ENCODE measurements at regions not wholly inside any gene's neighbourhood (a gene's known extent, or its start where the extent isn't known, plus 50 kb on each side); places are given as distances from the start of the nearest gene placed in this dataset.

DNA sequence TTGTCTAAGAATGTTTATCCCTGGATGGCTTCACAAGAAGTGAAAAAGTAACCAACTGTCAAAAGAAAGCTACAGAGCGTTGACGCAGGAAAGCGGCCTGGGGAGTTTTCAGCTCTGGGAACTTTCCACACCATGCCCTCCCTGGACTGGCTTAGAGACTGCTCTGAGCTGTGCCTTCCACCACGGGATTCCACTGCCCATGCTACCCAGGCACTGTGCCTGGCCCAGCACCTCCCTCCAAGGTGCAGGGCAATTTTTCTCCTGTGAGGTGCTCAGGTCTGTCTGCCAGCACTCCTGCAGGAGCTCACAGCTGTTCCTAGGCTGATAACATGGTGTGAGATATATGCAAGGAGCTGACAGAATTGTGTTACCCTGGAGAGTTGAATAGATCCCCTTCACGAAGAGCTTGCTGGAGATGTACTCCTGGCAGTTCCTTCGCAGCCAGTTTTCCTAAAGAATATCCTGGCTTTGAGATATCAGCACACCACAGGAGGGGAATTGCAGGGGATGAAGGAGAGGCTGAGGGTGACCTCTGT is 258.3 kb upstream of the B3GAT1 start:
- TF ChIP-seq, protein P1, sequence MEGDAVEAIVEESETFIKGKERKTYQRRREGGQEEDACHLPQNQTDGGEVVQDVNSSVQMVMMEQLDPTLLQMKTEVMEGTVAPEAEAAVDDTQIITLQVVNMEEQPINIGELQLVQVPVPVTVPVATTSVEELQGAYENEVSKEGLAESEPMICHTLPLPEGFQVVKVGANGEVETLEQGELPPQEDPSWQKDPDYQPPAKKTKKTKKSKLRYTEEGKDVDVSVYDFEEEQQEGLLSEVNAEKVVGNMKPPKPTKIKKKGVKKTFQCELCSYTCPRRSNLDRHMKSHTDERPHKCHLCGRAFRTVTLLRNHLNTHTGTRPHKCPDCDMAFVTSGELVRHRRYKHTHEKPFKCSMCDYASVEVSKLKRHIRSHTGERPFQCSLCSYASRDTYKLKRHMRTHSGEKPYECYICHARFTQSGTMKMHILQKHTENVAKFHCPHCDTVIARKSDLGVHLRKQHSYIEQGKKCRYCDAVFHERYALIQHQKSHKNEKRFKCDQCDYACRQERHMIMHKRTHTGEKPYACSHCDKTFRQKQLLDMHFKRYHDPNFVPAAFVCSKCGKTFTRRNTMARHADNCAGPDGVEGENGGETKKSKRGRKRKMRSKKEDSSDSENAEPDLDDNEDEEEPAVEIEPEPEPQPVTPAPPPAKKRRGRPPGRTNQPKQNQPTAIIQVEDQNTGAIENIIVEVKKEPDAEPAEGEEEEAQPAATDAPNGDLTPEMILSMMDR (IDR thresholded peaks at IDR 0.05; ENCODE audit: low read depth, low read length) = no peak
- no peak overlapping the region for H3K4me3 ChIP-seq (ENCODE audit: low read depth, low read length)

DNA sequence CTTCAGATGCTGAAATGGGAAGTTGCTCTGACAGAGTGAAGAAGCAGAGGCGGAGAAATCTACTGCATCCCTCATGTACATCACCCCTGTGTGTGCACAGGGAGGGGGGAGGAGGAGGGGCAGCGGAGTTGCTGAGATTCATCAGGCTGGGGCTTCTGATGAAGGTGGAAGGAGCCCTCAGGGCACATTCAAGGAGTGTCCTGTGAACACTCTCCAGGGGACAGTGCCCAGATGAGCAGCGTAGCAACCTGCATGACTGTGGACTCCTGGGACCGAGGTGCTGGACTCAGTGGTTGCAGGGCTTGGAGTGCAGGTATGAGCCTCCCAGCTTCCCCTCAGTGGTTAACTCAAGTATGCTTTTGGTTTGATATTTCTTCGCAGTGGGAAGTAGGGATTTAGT is 257.8 kb upstream of the B3GAT1 start:
- no peak overlapping the region for H3K4me3 ChIP-seq (ENCODE audit: low read depth, low read length)
- TF ChIP-seq, protein P1 (IDR thresholded peaks at IDR 0.05; ENCODE audit: low read depth, low read length) = no peak

DNA sequence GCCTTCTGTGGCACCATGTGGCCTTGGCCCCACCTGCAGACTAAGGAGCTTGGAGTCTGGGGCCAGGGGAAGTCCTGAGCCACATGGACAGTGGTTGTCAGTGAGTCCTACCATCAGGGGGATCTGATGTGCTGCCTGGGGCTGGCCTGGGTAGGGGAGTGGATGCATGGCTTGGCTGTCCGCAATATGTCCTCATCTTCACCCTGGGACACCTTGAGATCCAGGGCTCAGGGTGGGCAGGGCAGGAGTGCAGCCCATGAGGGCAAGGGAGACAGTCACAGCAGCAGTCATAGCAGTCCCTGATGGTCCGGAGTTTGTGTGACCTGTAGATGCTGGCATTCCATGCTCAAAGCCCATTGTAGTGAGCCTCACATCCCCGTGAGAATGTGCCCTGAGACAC is 256.8 kb upstream of the B3GAT1 start:
- TF ChIP-seq, protein P1 (IDR thresholded peaks at IDR 0.05; ENCODE audit: low read depth, low read length) = no peak
- H3K4me3 ChIP-seq (ENCODE audit: low read depth, low read length) = no peak overlapping the region

DNA sequence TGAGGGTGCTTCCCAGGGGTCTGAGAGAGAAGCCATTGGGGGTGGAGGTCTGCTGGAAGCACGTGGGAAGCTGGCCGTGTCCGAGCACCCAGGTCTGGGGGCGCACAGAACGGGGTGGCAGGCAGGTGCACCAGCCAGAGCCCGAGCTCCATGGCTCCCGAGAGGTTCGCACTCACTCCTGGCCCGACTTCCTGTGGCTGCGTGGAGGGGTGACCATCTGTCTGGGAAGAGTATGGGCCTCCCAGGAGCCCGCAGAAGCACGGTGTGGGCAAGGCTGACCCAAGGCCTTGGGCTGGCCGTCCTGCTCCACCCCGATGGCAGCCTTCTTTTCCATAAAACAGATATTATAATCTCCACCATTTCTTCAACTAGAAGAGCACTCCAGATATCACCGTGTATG is 256.0 kb upstream of the B3GAT1 start:
- no peak overlapping the region for H3K4me3 ChIP-seq (ENCODE audit: low read depth, low read length)
- TF ChIP-seq, protein P1 (IDR thresholded peaks at IDR 0.05; ENCODE audit: low read depth, low read length) = no peak

DNA sequence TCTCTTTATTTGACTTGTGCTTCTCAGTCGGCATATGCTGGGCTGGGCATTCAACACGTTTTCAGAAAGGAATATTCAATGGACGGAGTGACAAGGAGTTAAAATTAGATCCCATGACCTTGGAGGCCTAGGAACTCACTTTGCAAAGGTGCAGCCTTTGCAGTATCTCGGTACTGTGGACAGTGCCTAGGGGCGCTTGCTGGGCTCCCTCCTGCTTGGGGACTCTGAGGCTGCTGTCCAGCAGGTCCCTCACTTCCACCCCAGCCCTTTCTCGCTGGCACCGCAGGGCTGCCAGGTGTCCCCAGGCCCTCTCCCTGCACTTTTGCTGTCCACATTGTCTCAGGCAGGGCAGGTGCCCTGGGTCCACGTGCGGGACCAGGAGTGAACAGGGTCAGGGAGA is 255.5 kb upstream of the B3GAT1 start:
- H3K4me3 ChIP-seq (ENCODE audit: low read depth, low read length) = no peak overlapping the region
- TF ChIP-seq, protein P1 (IDR thresholded peaks at IDR 0.05; ENCODE audit: low read depth, low read length) = no peak

DNA sequence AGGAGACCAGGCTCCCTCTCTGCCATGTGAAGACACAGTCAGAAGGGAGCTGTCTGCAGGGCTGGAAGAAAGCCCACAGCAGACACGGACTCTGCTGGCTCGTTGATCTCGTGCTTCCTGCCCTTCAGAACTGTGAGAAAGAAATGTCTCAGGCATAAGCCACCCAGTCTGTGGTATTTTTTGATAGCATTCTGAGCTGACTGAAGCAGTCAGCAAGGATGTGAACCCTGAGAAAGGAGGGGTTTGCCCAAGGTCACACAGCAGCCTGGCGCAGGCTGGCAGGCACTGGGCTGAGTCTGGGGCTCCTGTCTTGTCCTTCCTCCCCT is 255.1 kb upstream of the B3GAT1 start:
- no peak overlapping the region for H3K4me3 ChIP-seq (ENCODE audit: low read depth, low read length)
- TF ChIP-seq, protein P1 (IDR thresholded peaks at IDR 0.05; ENCODE audit: low read depth, low read length) = no peak

DNA sequence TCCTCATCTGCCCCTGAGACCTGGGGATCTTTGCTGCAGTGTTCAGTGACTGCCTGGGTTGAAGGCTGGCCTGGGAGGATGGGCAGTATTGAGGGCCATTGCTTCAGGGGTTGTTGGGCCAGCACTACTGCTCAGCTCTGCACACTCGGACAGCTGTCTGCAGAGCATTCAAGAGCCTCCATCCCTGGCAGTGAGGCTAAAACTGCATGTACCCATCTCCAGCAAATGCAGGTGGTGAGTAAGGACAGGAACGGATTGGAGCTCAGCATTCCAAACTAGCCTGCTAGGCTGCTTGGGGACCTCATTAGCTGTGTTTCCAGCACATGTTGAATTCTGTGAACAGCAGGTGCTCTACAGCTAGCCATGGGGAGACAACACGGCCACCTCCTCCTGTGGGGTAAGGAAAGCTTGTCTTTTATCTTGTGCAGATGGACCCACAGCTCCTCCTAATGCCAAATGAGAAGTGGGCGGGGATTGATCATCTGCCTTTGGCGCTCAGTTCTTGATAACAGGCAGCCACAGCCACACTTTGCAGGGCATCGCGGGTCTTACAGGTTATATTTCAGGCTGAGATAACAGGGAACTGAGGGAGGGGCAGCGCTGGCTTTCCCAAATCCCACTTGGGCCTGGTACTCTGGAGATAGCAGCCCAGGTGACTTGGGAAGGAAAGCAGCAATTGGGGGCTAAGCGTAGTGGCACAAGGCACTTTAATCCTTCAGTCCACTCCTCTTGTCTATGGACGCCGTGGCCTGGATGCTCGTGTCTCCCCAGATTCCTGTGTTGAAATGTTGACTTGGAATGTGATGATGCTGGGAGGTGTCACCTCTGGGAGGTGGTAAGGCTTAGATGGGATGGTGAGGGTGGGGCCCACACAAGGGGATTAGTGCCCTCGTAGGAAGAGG is 254.5 kb upstream of the B3GAT1 start:
- no peak overlapping the region for H3K4me3 ChIP-seq (ENCODE audit: low read depth, low read length)
- TF ChIP-seq, protein P1 (IDR thresholded peaks at IDR 0.05; ENCODE audit: low read depth, low read length) = no peak
